ENCODE measurements at regions not wholly inside any gene's neighbourhood (a gene's known extent, or its start where the extent isn't known, plus 50 kb on each side); places are given as distances from the start of the nearest gene placed in this dataset.

DNA sequence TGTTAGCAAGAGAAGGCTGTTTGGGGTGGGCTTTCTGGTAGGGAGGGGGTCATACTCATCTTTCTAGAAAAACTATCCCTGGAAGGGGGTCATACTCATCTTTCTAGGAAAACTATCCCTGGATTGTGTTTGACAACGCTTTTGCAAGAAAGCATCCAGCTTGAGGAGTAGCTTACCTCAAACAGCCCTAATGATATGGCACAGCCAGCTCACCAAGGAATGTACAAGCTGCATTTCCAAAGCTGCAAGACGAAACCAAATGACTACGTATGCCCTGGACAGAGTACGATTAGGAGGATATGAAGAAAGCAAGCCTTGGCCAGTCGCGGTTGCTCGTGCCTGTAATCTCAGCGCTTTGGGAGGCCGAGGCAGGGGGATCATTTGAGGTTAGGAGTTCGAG, 63.4 kb downstream of the KLF4 start:
- H4K20me1 ChIP-seq (ENCODE audit: control insufficient read depth, insufficient read depth) = no peaks in the 10 kb centered on the region
- SMC1A ChIA-PET (ENCODE audit: uncharacterized antibody, unreplicated experiment) = interaction anchor here (1.3 kb wide), 1 partner anchor 43 kb away, joined by 4 read pairs; no protein-coding TSS in a partner anchor
- no TSS peak for BruUV-seq (replicated peaks)

More for the DNA sequence above, 63.4 kb downstream of the KLF4 start:
- H3K79me2 ChIP-seq (ENCODE audit: control insufficient read depth, insufficient read depth, low read length) = no peaks in the 10 kb centered on the region
- in situ Hi-C loops (cut with MboI) (loop anchor here (5.0 to 10.0 kb wide), 2 partner anchors 36 to 1139 kb away; no protein-coding TSS in a partner anchor), intact Hi-C loops (cut with micrococcal nuclease; ENCODE audit: unreplicated experiment) (no loop called here)
- H3K4me1 ChIP-seq (ENCODE audit: control insufficient read depth, insufficient read depth, low read length) = no peaks in the 10 kb centered on the region
- H3K27me3 ChIP-seq (replicated peaks in 1 of 2; ENCODE audit: control insufficient read depth in 2 of 2, insufficient read depth in 2 of 2, low read length in 1 of 2) = no peaks in the 10 kb centered on the region
- DNase-seq (ENCODE audit: low read depth, low spot score) (no peak), FAIRE-seq (no peak), ATAC-seq (no peak)
- no peaks in the 10 kb centered on the region for H3K9me3 ChIP-seq (replicated peaks; ENCODE audit: control insufficient read depth, insufficient read depth, low read length)
- H3K9ac ChIP-seq (ENCODE audit: control insufficient read depth, insufficient read depth, low read length) = no peak overlapping the region
- H2AFZ ChIP-seq (ENCODE audit: control insufficient read depth, low read depth, low read length) = no peak overlapping the region
- no peak overlapping the region for H3K27ac ChIP-seq (ENCODE audit: control insufficient read depth, insufficient read depth)
- no peak overlapping the region for H3K4me3 ChIP-seq
- H3K36me3 ChIP-seq (ENCODE audit: control insufficient read depth in 2 of 2, insufficient read depth in 2 of 2, low read length in 1 of 2) = no peaks in the 10 kb centered on the region
- WGBS (ENCODE audit: insufficient coverage, insufficient replicate concordance, low lambda C conversion rate, missing lambda C conversion rate) = 70% methylated on average over 10 of the region's 10 CpGs
- TF ChIP-seq SIX5 (IDR thresholded peaks at IDR 0.05; ENCODE audit: low read depth, low read length, severe bottlenecking) = no peak
- TF ChIP-seq STAT3 (IDR thresholded peaks at IDR 0.05; ENCODE audit: low read depth, low read length) = no peak
- TF ChIP-seq EP300 (IDR thresholded peaks at IDR 0.05; ENCODE audit: borderline replicate concordance in 1 of 2, control insufficient read depth in 1 of 2, low read depth in 2 of 2, low read length in 2 of 2) = no peak
- TF ChIP-seq SREBF2 (IDR thresholded peaks at IDR 0.05; ENCODE audit: low read length) = no peak
- TF ChIP-seq ZNF24 (IDR thresholded peaks at IDR 0.05) = no peak
- TF ChIP-seq MXI1 (IDR thresholded peaks at IDR 0.05; ENCODE audit: low read depth, low read length) = no peak
- TF ChIP-seq YY1 (IDR thresholded peaks at IDR 0.05; ENCODE audit: low read depth, low read length) = no peak
- no peak for TF ChIP-seq GABPA (IDR thresholded peaks at IDR 0.05; ENCODE audit: low read depth)
- TF ChIP-seq ZSCAN29 (IDR thresholded peaks at IDR 0.05) = no peak
- TF ChIP-seq, protein P1, sequence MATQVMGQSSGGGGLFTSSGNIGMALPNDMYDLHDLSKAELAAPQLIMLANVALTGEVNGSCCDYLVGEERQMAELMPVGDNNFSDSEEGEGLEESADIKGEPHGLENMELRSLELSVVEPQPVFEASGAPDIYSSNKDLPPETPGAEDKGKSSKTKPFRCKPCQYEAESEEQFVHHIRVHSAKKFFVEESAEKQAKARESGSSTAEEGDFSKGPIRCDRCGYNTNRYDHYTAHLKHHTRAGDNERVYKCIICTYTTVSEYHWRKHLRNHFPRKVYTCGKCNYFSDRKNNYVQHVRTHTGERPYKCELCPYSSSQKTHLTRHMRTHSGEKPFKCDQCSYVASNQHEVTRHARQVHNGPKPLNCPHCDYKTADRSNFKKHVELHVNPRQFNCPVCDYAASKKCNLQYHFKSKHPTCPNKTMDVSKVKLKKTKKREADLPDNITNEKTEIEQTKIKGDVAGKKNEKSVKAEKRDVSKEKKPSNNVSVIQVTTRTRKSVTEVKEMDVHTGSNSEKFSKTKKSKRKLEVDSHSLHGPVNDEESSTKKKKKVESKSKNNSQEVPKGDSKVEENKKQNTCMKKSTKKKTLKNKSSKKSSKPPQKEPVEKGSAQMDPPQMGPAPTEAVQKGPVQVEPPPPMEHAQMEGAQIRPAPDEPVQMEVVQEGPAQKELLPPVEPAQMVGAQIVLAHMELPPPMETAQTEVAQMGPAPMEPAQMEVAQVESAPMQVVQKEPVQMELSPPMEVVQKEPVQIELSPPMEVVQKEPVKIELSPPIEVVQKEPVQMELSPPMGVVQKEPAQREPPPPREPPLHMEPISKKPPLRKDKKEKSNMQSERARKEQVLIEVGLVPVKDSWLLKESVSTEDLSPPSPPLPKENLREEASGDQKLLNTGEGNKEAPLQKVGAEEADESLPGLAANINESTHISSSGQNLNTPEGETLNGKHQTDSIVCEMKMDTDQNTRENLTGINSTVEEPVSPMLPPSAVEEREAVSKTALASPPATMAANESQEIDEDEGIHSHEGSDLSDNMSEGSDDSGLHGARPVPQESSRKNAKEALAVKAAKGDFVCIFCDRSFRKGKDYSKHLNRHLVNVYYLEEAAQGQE (IDR thresholded peaks at IDR 0.05; ENCODE audit: low read depth, low read length) = no peak
- no peak for TF ChIP-seq JUND (IDR thresholded peaks at IDR 0.05; ENCODE audit: low read depth, low read length)
- TF ChIP-seq RAD21 (IDR thresholded peaks at IDR 0.05; ENCODE audit: insufficient read depth, low read depth, low read length) = no peak
- ChIA-PET CTCF (interaction anchor here (0.6 to 5.4 kb wide), 13 partner anchors 9 to 1139 kb away, joined by 3 to 48 read pairs (median 4); no protein-coding TSS in a partner anchor), POLR2A (no interaction called here), RAD21 (ENCODE audit: unreplicated experiment) (no interaction called here)
- H3K4me2 ChIP-seq (ENCODE audit: control insufficient read depth, insufficient read depth) = no peak overlapping the region
